ENCODE measurements at regions not wholly inside any gene's neighbourhood (a gene's known extent, or its start where the extent isn't known, plus 50 kb on each side); places are given as distances from the start of the nearest gene placed in this dataset.

- Histone ChIP-seq H4K20me1 (ENCODE audit: insufficient read depth) (peaks cover 21% of the 10 kb centered on the region; the same call in 1 of the 2 replicates), H3K4me2 (no peak overlapping the region), H3F3A (replicated peaks; ENCODE audit: insufficient read depth) (no peaks in the 10 kb centered on the region), H3K9me2 (no peaks in the 10 kb centered on the region), H3K27me3 (ENCODE audit: insufficient read depth) (no peaks in the 10 kb centered on the region), H3K9me3 (no peaks in the 10 kb centered on the region), H2AFZ (ENCODE audit: low read depth) (no peak overlapping the region), H3K36me3 (replicated peaks in 1 of 2; ENCODE audit: control insufficient read depth in 1 of 2, insufficient read depth in 2 of 2, low read length in 1 of 2) (no peaks in the 10 kb centered on the region), H3K4me3 (ENCODE audit: low read depth in 2 of 2, low read length in 1 of 2) (peak overlapping the region in 1 of 2 experiments; percentile 49; a peak in 1 of 4 replicates), H3K9ac (no peak overlapping the region), H3K79me2 (ENCODE audit: insufficient read depth) (peaks cover 3% of the 10 kb centered on the region; the same call in 1 of the 2 replicates), H3K27ac (ENCODE audit: low read depth in 2 of 2, low read length in 1 of 2) (peak overlapping the region in 1 of 2 experiments; percentile 5; a peak in 1 of 4 replicates), H3K4me1 (ENCODE audit: control insufficient read depth in 1 of 2, insufficient read depth in 2 of 2, low read depth in 1 of 2, low read length in 1 of 2) (peaks cover 0 to 27% of the 10 kb centered on the region in 2 experiments; a peak in 1 of 4 replicates)
- 90% methylated on average over 14 of the region's 26 CpGs for WGBS (ENCODE audit: low lambda C conversion rate)
- CTCF ChIA-PET: interaction anchor here (1.1 to 2.0 kb wide), 5 partner anchors 10 to 308 kb away, joined by 3 to 15 read pairs (median 4); no protein-coding TSS in a partner anchor
- POLR2A ChIA-PET: no interaction called here
- no peak for DNase-seq
- TF ChIP-seq NRF1 (IDR thresholded peaks at IDR 0.05; ENCODE audit: low read depth, low read length) (no peak), RCOR1 (IDR thresholded peaks at IDR 0.05; ENCODE audit: low read length) (no peak), FOXM1 (IDR thresholded peaks at IDR 0.05; ENCODE audit: low read depth) (no peak), GATA2 (CRISPR knock-in tag; IDR thresholded peaks at IDR 0.05) (no peak), REST (IDR thresholded peaks at IDR 0.05; ENCODE audit: low read depth, low read length) (no peak), TCF12 (IDR thresholded peaks at IDR 0.05) (no peak), SIN3A (IDR thresholded peaks at IDR 0.05; ENCODE audit: borderline replicate concordance, low read depth, low read length) (no peak), POLR2AphosphoS5 (IDR thresholded peaks at IDR 0.05; ENCODE audit: low read depth, low read length) (no peak), TAF1 (IDR thresholded peaks at IDR 0.05; ENCODE audit: borderline replicate concordance, low read depth, low read length) (no peak), IRF3 (IDR thresholded peaks at IDR 0.05; ENCODE audit: low read depth, low read length) (no peak), GABPA (IDR thresholded peaks at IDR 0.05; ENCODE audit: low read depth) (no peak), TEAD4 (IDR thresholded peaks at IDR 0.05; ENCODE audit: borderline replicate concordance, insufficient read depth) (no peak), RAD21 (IDR thresholded peaks at IDR 0.05; ENCODE audit: low read length) (no peak), RFX5 (IDR thresholded peaks at IDR 0.05; ENCODE audit: low read length) (no peak), FOXJ3 (CRISPR knock-in tag; IDR thresholded peaks at IDR 0.05) (no peak), FOSL2 (IDR thresholded peaks at IDR 0.05; ENCODE audit: borderline replicate concordance, low read depth) (no peak)
- TF ChIP-seq, protein P1, sequence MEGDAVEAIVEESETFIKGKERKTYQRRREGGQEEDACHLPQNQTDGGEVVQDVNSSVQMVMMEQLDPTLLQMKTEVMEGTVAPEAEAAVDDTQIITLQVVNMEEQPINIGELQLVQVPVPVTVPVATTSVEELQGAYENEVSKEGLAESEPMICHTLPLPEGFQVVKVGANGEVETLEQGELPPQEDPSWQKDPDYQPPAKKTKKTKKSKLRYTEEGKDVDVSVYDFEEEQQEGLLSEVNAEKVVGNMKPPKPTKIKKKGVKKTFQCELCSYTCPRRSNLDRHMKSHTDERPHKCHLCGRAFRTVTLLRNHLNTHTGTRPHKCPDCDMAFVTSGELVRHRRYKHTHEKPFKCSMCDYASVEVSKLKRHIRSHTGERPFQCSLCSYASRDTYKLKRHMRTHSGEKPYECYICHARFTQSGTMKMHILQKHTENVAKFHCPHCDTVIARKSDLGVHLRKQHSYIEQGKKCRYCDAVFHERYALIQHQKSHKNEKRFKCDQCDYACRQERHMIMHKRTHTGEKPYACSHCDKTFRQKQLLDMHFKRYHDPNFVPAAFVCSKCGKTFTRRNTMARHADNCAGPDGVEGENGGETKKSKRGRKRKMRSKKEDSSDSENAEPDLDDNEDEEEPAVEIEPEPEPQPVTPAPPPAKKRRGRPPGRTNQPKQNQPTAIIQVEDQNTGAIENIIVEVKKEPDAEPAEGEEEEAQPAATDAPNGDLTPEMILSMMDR (IDR thresholded peaks at IDR 0.05): no peak
These were observed 190.6 kb upstream of the CIBAR2 start for GRCh38 chr16:85302848-85303353.
